Transverse colon (tissue), 4 donors: ENCODE measurements at regions not wholly inside any gene's neighbourhood (a gene's known extent, or its start where the extent isn't known, plus 50 kb on each side); places are given as distances from the start of the nearest gene placed in this dataset.

ENCODE experiments used
- DNase-seq: peaks from one replicate; pipeline ENCODE4 v3.0.0-alpha.2; 2019
- H3K27ac ChIP-seq, 4 donors: fragments of 200-600 bp; sonication (generic); 2 replicates each; pipeline ENCODE4 v1.5.1; 2016 to 2018; ENCODE audit warnings: inconsistent platforms in 4 of 4
- H3K27me3 ChIP-seq: fragments of 200-600 bp; sonication (generic); 2 replicates; pipeline ENCODE4 v1.5.1; 2017; ENCODE audit warnings: inconsistent platforms
- H3K36me3 ChIP-seq, 4 donors: fragments of 200-600 bp; sonication (generic); 2 replicates each; pipeline ENCODE4 v1.5.1; 2017 to 2019; ENCODE audit warnings: inconsistent platforms in 4 of 4
- H3K4me1 ChIP-seq, 4 donors: fragments of 200-600 bp; sonication (generic); 2 replicates each; pipeline ENCODE4 v1.5.1; 2017 to 2020; ENCODE audit warnings: inconsistent platforms in 4 of 4
- H3K4me3 ChIP-seq, 4 donors: fragments of 200-600 bp; sonication (generic); 1 replicate in 1 of 4; 2 replicates in 3 of 4; pipeline versions ENCODE4 v1.5.1 to v1.6.1; 2017 to 2019; ENCODE audit warnings: inconsistent platforms in 4 of 4
- H3K9me3 ChIP-seq, 2 donors: fragments of 200-600 bp; sonication (generic); 2 replicates each; pipeline ENCODE4 v1.5.1; 2017 to 2019; ENCODE audit warnings: inconsistent platforms in 2 of 2
- CTCF ChIP-seq, 5 experiments: fragments of 200-600 bp in 3 of 5; fragments of 450-650 bp in 2 of 5; sonication (generic) in 3 of 5; IDR thresholded peaks; 1 replicate in 2 of 5; 2 replicates in 3 of 5; pipeline ENCODE4 v1.5.1; 2016 to 2017; ENCODE audit warnings: antibody characterized with exemption in 5 of 5, inconsistent platforms in 3 of 5, mild to moderate bottlenecking in 2 of 5, moderate library complexity in 1 of 5
- EP300 ChIP-seq: sonication (generic); formaldehyde crosslinking; IDR thresholded peaks from one replicate; pipeline ENCODE4 v1.6.1; 2017; ENCODE audit warnings: antibody characterized with exemption, low read depth
- POLR2A ChIP-seq: fragments of 450-650 bp; IDR thresholded peaks from one replicate; pipeline ENCODE4 v1.6.1; 2016; ENCODE audit warnings: antibody characterized with exemption, mild to moderate bottlenecking, moderate library complexity
- POLR2AphosphoS5 ChIP-seq, 3 donors: sonication (generic); formaldehyde crosslinking; IDR thresholded peaks; one replicate each; pipeline ENCODE4 v1.6.1; 2016; ENCODE audit warnings: antibody characterized with exemption in 3 of 3
- WGBS, 2 donors: methylation state at CpG; one replicate each; pipeline ENCODE4 v1.1.5; 2018; ENCODE audit warnings: low coverage in 1 of 2; 5-methylcytosine and 5-hydroxymethylcytosine counted together
- in situ Hi-C, 4 donors: fragments of 200-750 bp; cut with MboI; loops; one replicate each; pipeline versions ENCODE4 v1.15.0 to v1.15.1; 2017; ENCODE audit warnings: low sequenced_read_pairs in 3 of 4, low pct_ligation_motif_present in 1 of 4, low pct_unique_long_range_greater_than_20kb in 1 of 4
- intact Hi-C: fragments of 100-400 bp; cut with DNase I; formaldehyde crosslinking; loops from one replicate; pipeline ENCODE4 v1.15.1; 2023; ENCODE audit warnings: low total_unique reads

- no peak for DNase-seq
- H3K27ac ChIP-seq, result no peak overlapping the region
- TF ChIP-seq POLR2AphosphoS5 (IDR thresholded peaks at IDR 0.05) (no peak), CTCF (IDR thresholded peaks at IDR 0.05) (no peak), POLR2A (no peak), EP300 (no peak)
- 80 to 86% methylated on average over 2 to 4 of the region's 4 CpGs for WGBS, 2 donors
- no peaks in the 10 kb centered on the region for H3K9me3 ChIP-seq
- intact Hi-C loops (no loop called here), in situ Hi-C loops (no loop called here)
- H3K27me3 ChIP-seq, result no peaks in the 10 kb centered on the region
- H3K4me3 ChIP-seq, result no peak overlapping the region
- peaks cover 0 to 1% (median 0%) of the 10 kb centered on the region in 4 donors for H3K4me1 ChIP-seq
- no peaks in the 10 kb centered on the region for H3K36me3 ChIP-seq
These were observed 50.8 kb upstream of the ZDHHC17 start for GRCh38 chr12:76713130-76713529.

GRCh38 chr12:76713986-76714385 is 49.9 kb upstream of the ZDHHC17 start:
- in situ Hi-C loops (no loop called here), intact Hi-C loops (no loop called here)
- no peak for TF ChIP-seq EP300
- no peak for TF ChIP-seq CTCF (IDR thresholded peaks at IDR 0.05)
- no peak for TF ChIP-seq POLR2AphosphoS5 (IDR thresholded peaks at IDR 0.05)
- TF ChIP-seq POLR2A, result no peak
- no peaks in the 10 kb centered on the region for H3K9me3 ChIP-seq
- H3K4me1 ChIP-seq, result no peaks in the 10 kb centered on the region
- no peaks in the 10 kb centered on the region for H3K27me3 ChIP-seq
- no peak overlapping the region for H3K27ac ChIP-seq
- no peaks in the 10 kb centered on the region for H3K36me3 ChIP-seq
- H3K4me3 ChIP-seq, result no peak overlapping the region
- no peak for DNase-seq
